Activated T-helper 1 cell treated with anti-CD3 and anti-CD28 coated beads, Interleukin-12 subunit alpha, Interleukin-12 subunit beta, Interleukin-2, Interleukin-4 antibody, amounts not matched to agents 30 ng/mL and 10 ng/mL and 1 ng/mL, durations not matched to agents 14 hours and 24 hours and 36 hours (primary cell): ENCODE measurements at regions not wholly inside any gene's neighbourhood (a gene's known extent, or its start where the extent isn't known, plus 50 kb on each side); places are given as distances from the start of the nearest gene placed in this dataset.

Experiments used
- DNase-seq: peaks from one replicate; pipeline ENCODE4 v3.0.0; 2021; ENCODE audit warnings: low spot score
- H3K27ac Mint-ChIP-seq: one replicate; pipeline ENCODE4 v1.8.0; 2021; ENCODE audit warnings: mild to moderate bottlenecking, mixed read lengths
- H3K27me3 Mint-ChIP-seq: one replicate; pipeline ENCODE4 v1.8.0; 2022; ENCODE audit warnings: mild to moderate bottlenecking, moderate library complexity, mixed read lengths; ENCODE audit not compliant: insufficient read depth
- H3K36me3 Mint-ChIP-seq: one replicate; pipeline ENCODE4 v1.8.0; 2021; ENCODE audit warnings: low read depth, mixed read lengths
- H3K4me1 Mint-ChIP-seq: one replicate; pipeline ENCODE4 v1.8.0; 2021; ENCODE audit warnings: low read depth, mixed read lengths
- H3K4me3 Mint-ChIP-seq: one replicate; pipeline ENCODE4 v1.8.0; 2021; ENCODE audit warnings: mild to moderate bottlenecking, moderate library complexity, mixed read lengths
- H3K9me3 Mint-ChIP-seq: one replicate; pipeline ENCODE4 v1.8.0; 2021; ENCODE audit warnings: mixed read lengths
- intact Hi-C: fragments of 100-400 bp; cut with micrococcal nuclease; formaldehyde crosslinking; loops from one replicate; pipeline ENCODE4 v1.15.1; 2024

DNA sequence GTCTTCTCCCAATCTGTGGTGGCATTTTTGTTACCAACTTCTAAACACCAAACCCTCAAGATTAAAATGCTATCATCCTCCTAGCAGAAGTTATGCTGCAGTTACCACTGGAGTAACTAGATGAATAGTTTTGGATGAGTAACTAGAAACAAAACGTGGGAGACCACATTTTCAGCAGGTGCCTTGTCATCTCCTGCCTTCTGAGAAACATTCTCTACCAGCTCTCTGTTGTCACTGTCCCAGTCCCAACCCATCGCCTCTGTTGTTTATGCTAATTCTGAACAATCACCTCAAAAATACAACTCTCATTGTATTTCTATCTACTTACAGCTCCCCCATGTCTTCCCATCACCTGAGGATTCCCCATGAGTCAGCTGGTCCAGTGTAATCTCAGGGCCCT is 652.5 kb upstream of the ADAMTS16 start:
- no peak overlapping the region for H3K4me3 Mint-ChIP-seq
- no peaks in the 10 kb centered on the region for H3K4me1 Mint-ChIP-seq
- H3K36me3 Mint-ChIP-seq: no peaks in the 10 kb centered on the region
- intact Hi-C loops: no loop called here
- DNase-seq: no peak
- peaks cover 13% of the 10 kb centered on the region for H3K9me3 Mint-ChIP-seq
- H3K27me3 Mint-ChIP-seq: no peaks in the 10 kb centered on the region
- no peak overlapping the region for H3K27ac Mint-ChIP-seq

DNA sequence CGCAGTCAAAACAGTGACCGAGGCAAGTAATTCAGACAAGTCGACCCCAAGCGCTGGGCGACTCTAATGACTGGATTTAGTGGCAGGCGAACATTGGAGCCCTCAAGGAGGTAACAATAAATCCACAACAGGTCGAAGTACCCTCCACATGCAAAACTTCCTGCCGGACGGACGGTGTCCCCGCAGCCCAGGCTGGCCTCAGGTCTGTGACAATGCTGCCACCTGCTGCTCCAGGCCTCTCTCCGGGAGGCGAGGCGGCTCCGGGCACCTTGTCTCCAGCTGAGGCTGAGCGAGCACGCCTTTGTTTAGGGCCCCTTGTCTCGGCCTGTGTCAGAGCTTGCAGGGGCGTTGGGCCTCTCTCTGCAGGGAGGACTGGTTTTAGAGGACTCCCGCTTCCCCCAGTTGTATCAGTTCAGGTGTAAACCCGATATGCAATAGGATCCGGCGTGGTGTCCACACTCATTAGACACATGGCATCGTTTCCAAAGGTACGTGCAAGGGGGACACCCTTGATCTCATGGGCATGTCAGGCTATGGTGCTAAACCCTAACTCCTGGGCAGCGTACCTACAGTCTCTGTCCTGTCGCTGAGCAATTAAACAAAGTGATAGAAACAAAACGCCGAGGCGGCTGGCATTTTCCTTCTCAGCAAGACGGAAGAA is 628.0 kb upstream of the ADAMTS16 start:
- intact Hi-C loops: no loop called here
- Mint-ChIP-seq H3K9me3 (peaks cover 7% of the 10 kb centered on the region), H3K4me1 (no peaks in the 10 kb centered on the region), H3K4me3 (no peak overlapping the region), H3K27ac (no peak overlapping the region), H3K36me3 (no peaks in the 10 kb centered on the region), H3K27me3 (no peaks in the 10 kb centered on the region)
- DNase-seq: no peak

- no peak for DNase-seq
- H3K4me3 Mint-ChIP-seq: no peak overlapping the region
Observed at GRCh38 chr5:4513381-4513780, 626.7 kb upstream of the ADAMTS16 start.

DNA sequence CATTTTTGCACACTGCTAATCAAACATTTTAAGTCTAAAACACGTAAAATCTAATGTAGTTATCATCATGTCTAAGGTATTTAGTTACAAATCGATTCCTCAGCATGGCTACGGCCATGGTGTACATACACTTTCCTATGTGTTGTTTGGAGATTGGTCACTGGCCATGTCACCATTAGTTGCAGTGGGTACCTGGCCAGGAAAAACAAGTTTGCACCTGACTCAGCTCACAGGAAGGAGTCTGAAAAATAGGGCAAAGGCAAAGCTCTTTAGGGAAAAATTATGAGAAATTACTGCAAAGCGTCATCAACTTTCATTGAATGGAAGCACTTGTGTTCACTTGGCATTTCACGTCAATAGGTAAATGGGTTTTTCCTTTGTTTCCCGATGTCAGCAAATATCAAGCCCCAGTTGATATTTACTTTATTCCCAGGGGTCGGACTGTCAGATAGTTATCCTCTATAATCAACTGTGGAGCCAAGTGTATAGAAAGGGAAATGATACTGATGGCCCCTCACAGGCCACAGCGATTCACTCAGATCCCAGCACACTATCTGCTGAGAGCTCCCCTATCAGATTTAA is 626.0 kb upstream of the ADAMTS16 start:
- H3K36me3 Mint-ChIP-seq: no peaks in the 10 kb centered on the region
- no peaks in the 10 kb centered on the region for H3K27me3 Mint-ChIP-seq
- intact Hi-C loops: no loop called here
- no peak for DNase-seq
- no peak overlapping the region for H3K4me3 Mint-ChIP-seq
- H3K4me1 Mint-ChIP-seq: no peaks in the 10 kb centered on the region
- H3K27ac Mint-ChIP-seq: no peak overlapping the region
- peaks cover 7% of the 10 kb centered on the region for H3K9me3 Mint-ChIP-seq

More at GRCh38 chr5:4513381-4513780, 626.7 kb upstream of the ADAMTS16 start:
- H3K36me3 Mint-ChIP-seq: no peaks in the 10 kb centered on the region
- no peaks in the 10 kb centered on the region for H3K27me3 Mint-ChIP-seq
- intact Hi-C loops: no loop called here
- peaks cover 7% of the 10 kb centered on the region for H3K9me3 Mint-ChIP-seq
- H3K27ac Mint-ChIP-seq: no peak overlapping the region
- H3K4me1 Mint-ChIP-seq: no peaks in the 10 kb centered on the region

DNA sequence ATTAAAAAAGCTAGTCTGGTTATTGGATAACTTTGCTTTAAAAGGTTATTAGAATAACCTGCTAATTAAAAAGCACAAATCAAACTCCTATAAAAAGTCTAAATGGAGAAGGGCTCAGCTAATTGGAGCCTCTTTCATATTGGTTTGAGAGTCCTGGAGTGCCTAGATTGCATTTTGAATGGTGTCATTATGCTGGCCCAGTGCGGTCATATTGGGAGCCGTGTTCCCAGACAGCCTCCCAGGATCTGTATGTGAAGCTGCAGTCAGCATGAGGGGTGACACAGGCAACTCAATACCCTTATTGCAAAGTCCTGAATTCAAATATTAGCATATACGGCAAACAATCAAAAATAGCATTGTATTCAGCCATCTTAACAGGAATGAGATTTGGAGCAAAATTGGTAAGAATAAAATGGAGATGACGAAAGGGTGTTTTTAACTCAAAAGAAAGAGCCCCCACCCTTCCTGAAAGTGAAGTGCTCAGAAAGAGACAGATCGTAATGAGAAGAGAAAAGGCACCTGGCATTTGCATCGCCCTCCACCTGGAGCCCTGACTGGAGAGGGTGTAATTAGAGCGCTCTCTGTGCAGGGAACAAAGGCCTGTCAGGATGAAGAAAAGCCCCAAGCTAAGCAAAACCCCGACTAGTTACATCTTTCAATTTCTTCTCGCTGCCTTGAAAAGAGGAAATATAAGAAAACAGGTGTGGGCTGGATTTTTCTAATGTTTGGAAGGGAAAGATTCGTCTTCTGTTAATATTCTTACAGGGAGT is 621.0 kb upstream of the ADAMTS16 start:
- intact Hi-C loops: no loop called here

DNA sequence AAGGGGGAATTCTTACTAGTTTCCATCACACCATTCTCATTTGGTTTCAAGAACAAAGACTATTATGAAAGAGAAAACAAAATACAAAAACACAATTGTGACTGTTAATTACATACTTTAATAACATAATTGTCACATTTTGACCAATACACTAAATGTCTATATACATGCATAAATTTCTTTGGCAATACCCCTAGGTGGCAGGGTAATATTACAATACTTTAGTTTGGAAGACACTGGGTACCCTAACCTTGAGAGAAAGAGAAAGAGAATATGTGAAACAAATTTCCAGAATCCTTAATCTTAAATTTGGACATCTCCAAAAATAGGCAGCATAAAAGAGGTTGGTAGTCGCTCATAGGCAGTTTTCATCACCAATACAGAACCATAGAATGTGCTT is 619.6 kb upstream of the ADAMTS16 start:
- H3K4me3 Mint-ChIP-seq: no peak overlapping the region
- H3K27me3 Mint-ChIP-seq: no peaks in the 10 kb centered on the region
- H3K4me1 Mint-ChIP-seq: no peaks in the 10 kb centered on the region
- no peak overlapping the region for H3K27ac Mint-ChIP-seq
- H3K36me3 Mint-ChIP-seq: no peaks in the 10 kb centered on the region
- peaks cover 11% of the 10 kb centered on the region for H3K9me3 Mint-ChIP-seq
- no peak for DNase-seq
- intact Hi-C loops: no loop called here

More for the DNA sequence above, 621.0 kb upstream of the ADAMTS16 start:
- Mint-ChIP-seq H3K27me3 (no peaks in the 10 kb centered on the region), H3K4me1 (no peaks in the 10 kb centered on the region), H3K36me3 (no peaks in the 10 kb centered on the region), H3K4me3 (no peak overlapping the region), H3K9me3 (peaks cover 11% of the 10 kb centered on the region), H3K27ac (no peak overlapping the region)
- no peak for DNase-seq

- H3K27me3 Mint-ChIP-seq: no peaks in the 10 kb centered on the region
- no peak overlapping the region for H3K4me3 Mint-ChIP-seq
- intact Hi-C loops: no loop called here
- no peaks in the 10 kb centered on the region for H3K4me1 Mint-ChIP-seq
- H3K9me3 Mint-ChIP-seq: peaks cover 11% of the 10 kb centered on the region
- DNase-seq: no peak
- no peak overlapping the region for H3K27ac Mint-ChIP-seq
- H3K36me3 Mint-ChIP-seq: no peaks in the 10 kb centered on the region
Observed at GRCh38 chr5:4523038-4523437, 617.1 kb upstream of the ADAMTS16 start.

DNA sequence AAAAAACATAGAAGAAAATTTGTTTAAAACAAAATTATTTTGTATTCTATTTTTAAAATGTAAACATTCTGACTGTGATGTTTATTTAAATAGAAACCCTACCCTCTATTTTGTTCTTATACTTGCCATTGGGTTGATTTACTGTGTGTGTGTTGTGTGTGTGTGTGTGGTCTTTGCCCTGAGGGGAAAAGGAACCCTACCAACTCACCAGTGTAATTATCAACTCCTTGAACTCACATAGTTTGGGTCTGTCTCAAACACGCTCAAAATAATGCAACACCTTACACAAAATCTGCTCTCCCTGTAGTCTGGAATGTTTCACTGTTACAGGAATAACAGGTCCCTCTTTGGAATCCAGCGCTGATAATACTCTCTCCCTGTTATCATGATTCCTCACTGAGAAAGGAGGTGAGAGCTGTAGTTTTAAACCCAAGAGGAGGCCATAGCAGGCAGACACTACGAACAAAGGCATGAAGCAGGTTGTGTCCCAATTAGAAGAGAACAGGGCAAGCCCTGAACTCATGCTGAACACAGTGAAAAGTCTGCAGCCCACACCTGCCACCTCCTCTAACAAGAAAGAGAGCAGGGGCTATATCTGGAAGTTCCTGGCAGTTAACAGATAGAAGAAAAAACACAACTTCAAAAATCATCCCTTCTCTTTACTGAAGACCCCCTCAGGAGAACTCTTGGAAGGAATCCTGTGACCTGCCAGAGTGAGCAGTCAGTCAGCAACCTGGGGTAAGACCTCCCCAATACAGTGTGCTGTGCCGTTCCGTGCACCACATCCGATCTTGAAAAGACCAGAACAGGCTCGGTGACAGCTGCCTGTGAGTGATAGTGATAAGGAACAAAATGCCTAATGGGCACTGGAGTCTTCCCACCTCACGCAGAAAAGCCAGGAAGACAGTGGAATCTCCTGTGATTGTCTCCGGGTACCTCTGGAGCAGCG is 608.1 kb upstream of the ADAMTS16 start:
- Mint-ChIP-seq H3K4me1 (no peaks in the 10 kb centered on the region), H3K27ac (no peak overlapping the region), H3K36me3 (no peaks in the 10 kb centered on the region), H3K9me3 (peaks cover 5% of the 10 kb centered on the region), H3K27me3 (no peaks in the 10 kb centered on the region), H3K4me3 (no peak overlapping the region)
- intact Hi-C loops: no loop called here
- no peak for DNase-seq

GRCh38 chr5:4532705-4533080 is 607.4 kb upstream of the ADAMTS16 start:
- intact Hi-C loops: no loop called here
- H3K36me3 Mint-ChIP-seq: no peaks in the 10 kb centered on the region
- no peaks in the 10 kb centered on the region for H3K4me1 Mint-ChIP-seq
- no peak overlapping the region for H3K4me3 Mint-ChIP-seq
- H3K27ac Mint-ChIP-seq: no peak overlapping the region
- H3K9me3 Mint-ChIP-seq: peaks cover 5% of the 10 kb centered on the region
- DNase-seq: no peak
- H3K27me3 Mint-ChIP-seq: no peaks in the 10 kb centered on the region

DNA sequence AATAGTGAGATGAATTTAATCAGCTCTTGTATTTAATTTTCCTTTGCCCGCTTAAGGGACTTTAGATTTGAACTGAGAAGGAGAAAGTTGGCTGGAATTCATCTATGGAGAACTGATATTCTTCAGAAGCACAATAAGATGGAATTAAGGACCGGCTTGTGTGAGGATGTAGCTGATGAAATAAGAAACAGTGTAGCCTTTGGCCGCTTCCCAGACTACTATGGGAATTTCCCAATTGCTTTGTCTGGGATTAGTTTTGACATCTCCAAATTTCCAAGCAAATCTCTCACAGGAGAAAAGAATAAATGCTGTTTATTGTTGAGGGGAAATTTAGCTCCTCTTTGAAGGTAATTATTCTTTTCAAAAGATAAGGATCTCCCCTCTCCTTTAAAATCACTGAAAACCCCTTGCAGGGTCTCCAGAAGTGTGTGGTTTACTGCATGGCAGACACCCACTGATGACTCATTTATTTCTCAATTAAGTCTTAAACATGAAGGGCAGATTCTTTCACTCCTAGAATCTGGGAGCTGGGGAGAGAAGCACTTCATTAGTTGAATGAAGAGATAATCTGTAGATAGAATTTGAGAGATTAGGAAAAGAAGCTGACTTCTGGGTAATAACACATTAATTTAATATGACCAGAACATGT is 606.5 kb upstream of the ADAMTS16 start:
- Mint-ChIP-seq H3K27me3 (no peaks in the 10 kb centered on the region), H3K9me3 (peaks cover 8% of the 10 kb centered on the region), H3K27ac (no peak overlapping the region), H3K4me1 (no peaks in the 10 kb centered on the region), H3K4me3 (no peak overlapping the region), H3K36me3 (no peaks in the 10 kb centered on the region)
- no peak for DNase-seq
- intact Hi-C loops: no loop called here

GRCh38 chr5:4537489-4537888 is 602.6 kb upstream of the ADAMTS16 start:
- no peaks in the 10 kb centered on the region for H3K36me3 Mint-ChIP-seq
- no peak overlapping the region for H3K4me3 Mint-ChIP-seq
- no peak for DNase-seq
- no peaks in the 10 kb centered on the region for H3K27me3 Mint-ChIP-seq
- H3K9me3 Mint-ChIP-seq: peaks cover 13% of the 10 kb centered on the region
- no peaks in the 10 kb centered on the region for H3K4me1 Mint-ChIP-seq
- intact Hi-C loops: no loop called here
- no peak overlapping the region for H3K27ac Mint-ChIP-seq

DNA sequence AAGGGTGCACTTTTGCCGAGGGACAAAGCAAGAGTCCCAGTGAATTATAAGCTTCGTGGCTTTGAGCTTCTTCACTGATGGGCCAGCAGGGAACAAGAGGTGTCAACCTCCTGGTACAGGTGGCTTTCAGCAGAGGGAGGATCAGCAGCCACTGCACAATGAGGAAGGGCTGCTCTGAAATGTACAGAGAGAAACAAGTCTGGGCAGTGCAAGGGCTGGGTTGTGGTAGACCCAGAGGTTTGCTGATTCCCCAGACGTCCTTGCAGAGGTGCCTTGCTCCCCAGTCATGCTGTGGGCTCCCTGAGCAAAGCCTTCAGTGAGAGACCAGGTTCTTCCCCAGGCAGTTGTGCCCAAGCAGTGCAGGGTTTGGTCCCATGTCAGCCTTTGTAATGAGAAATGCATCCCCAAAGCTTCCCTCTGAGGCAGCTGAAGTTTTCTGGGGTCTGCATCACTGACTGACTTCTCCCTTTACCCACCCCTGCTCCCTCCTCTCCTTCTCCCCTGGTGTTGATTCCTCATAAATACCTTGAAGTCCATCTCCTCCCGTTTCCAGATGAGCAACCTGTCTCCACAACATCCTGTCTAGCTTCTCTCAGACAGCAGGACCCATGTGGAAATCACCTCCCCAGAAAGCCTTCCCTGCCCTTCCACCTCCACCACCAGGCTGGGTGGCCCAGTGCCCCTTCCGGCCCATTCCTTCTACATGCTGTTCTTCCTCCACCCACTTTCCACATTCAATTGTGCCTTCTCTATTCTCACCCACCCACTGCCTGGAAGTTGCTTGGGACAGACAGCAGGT is 599.6 kb upstream of the ADAMTS16 start:
- Mint-ChIP-seq H3K4me3 (no peak overlapping the region), H3K36me3 (no peaks in the 10 kb centered on the region), H3K27me3 (no peaks in the 10 kb centered on the region), H3K9me3 (peaks cover 14% of the 10 kb centered on the region), H3K4me1 (no peaks in the 10 kb centered on the region), H3K27ac (no peak overlapping the region)
- no peak for DNase-seq
- intact Hi-C loops: no loop called here
